Lower leg skin (tissue), 4 donors: ENCODE measurements at regions not wholly inside any gene's neighbourhood (a gene's known extent, or its start where the extent isn't known, plus 50 kb on each side); places are given as distances from the start of the nearest gene placed in this dataset.

ENCODE experiments used
- DNase-seq, 2 donors: peaks; one replicate each; pipeline ENCODE4 v3.0.0-alpha.2; 2019; ENCODE audit warnings: low spot score in 2 of 2
- H3K4me3 ChIP-seq: fragments of 200-600 bp; sonication (generic); 2 replicates; pipeline ENCODE4 v1.5.1; 2017; ENCODE audit warnings: mild to moderate bottlenecking, low read depth; ENCODE audit not compliant: poor library complexity, severe bottlenecking
- CTCF ChIP-seq, 3 donors: fragments of 450-650 bp; IDR thresholded peaks; one replicate each; pipeline ENCODE4 v1.5.1; 2016; ENCODE audit warnings: antibody characterized with exemption in 3 of 3, mild to moderate bottlenecking in 3 of 3, moderate library complexity in 2 of 3
- POLR2A ChIP-seq, 2 donors: fragments of 450-650 bp; IDR thresholded peaks; one replicate each; pipeline ENCODE4 v1.6.1; 2016 to 2017; ENCODE audit warnings: antibody characterized with exemption in 2 of 2, mild to moderate bottlenecking in 1 of 2, moderate library complexity in 1 of 2
- WGBS, 2 donors: methylation state at CpG; one replicate each; pipeline ENCODE4 v1.1.5; 2018; 5-methylcytosine and 5-hydroxymethylcytosine counted together
- intact Hi-C: fragments of 100-400 bp; cut with DNase I; formaldehyde crosslinking; loops from one replicate; pipeline ENCODE4 v1.15.0; 2023; ENCODE audit warnings: low total_unique reads

GRCh38 chr11:128407962-128408361, 179.4 kb downstream of the ETS1 start:
- DNase-seq: no peak
- no peak overlapping the region for H3K4me3 ChIP-seq
- intact Hi-C loops: no loop called here
- TF ChIP-seq CTCF (IDR thresholded peaks at IDR 0.05) (no peak), POLR2A (IDR thresholded peaks at IDR 0.05) (no peak)
- 52 to 57% methylated on average over 1 of the region's 1 CpG for WGBS, 2 donors

DNA sequence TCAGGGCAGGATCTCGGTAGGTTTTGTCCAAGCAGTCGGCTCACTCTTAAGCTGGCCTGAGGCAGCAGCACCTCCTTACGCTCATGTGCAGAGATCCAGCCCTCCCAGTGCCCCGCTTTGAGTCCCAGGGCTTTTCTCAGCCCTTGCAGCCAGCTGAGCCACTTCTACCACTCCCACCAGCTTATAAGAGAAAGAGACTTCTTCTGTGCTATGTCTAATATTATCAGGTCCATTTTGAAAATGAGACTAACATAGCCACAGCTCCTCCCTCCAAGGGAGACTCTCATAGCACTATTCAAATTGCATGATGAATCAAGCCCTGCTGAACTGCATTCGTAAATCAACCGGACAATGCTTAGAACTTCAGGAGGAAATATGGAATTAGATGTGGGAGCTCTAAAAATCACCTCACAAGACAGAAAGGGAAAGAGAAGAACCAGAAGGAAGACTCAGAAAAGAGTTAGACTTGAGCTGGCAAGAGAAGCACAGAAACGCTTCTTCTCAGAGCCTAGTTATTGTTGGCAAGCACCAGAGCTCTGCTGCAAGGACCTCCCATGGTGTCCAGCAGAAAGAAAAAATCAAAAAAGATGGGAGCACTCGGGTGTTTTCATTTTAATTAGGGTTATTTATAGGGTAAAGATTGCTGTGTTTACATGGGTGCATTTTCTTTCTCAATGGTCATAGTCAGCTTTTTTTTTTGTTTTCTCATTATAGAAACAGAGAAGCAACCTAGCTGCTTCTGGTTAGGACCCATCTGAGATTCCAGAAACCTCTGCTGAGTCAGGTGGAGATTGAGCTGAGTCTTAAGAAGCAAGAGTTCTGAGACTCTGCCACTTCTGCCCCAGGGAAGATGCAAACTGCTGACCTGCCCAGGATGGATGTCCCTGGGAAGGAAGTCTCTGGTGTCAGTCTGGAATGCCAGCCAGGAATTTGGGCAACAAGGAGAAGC, 181.4 kb downstream of the ETS1 start:
- intact Hi-C loops: no loop called here
- no peak for TF ChIP-seq CTCF (IDR thresholded peaks at IDR 0.05)
- TF ChIP-seq POLR2A (IDR thresholded peaks at IDR 0.05): no peak
- H3K4me3 ChIP-seq: no peak overlapping the region
- 44 to 46% methylated on average over 8 of the region's 8 CpGs for WGBS, 2 donors
- DNase-seq: no peak

GRCh38 chr11:128405112-128405511, 182.2 kb downstream of the ETS1 start:
- TF ChIP-seq POLR2A (IDR thresholded peaks at IDR 0.05) (no peak), CTCF (IDR thresholded peaks at IDR 0.05) (no peak)
- H3K4me3 ChIP-seq: no peak overlapping the region
- WGBS, 2 donors: 91 to 97% methylated on average over 1 of the region's 1 CpG
- intact Hi-C loops: no loop called here
- no peak for DNase-seq

- WGBS, 2 donors: 91 to 97% methylated on average over 1 of the region's 1 CpG
- no peak overlapping the region for H3K4me3 ChIP-seq
- TF ChIP-seq CTCF (IDR thresholded peaks at IDR 0.05): no peak
- TF ChIP-seq POLR2A (IDR thresholded peaks at IDR 0.05): no peak
- DNase-seq: no peak
- intact Hi-C loops: no loop called here
These were observed 182.9 kb downstream of the ETS1 start for GRCh38 chr11:128404437-128404836.

GRCh38 chr11:128400382-128401203, 186.8 kb downstream of the ETS1 start:
- TF ChIP-seq POLR2A (IDR thresholded peaks at IDR 0.05) (no peak), CTCF (IDR thresholded peaks at IDR 0.05) (no peak)
- no peak overlapping the region for H3K4me3 ChIP-seq
- intact Hi-C loops: no loop called here
- WGBS, 2 donors: 68 to 79% methylated on average over 8 of the region's 8 CpGs
- no peak for DNase-seq
